Fibroblast of lung (primary cell): ENCODE measurements at regions not wholly inside any gene's neighbourhood (a gene's known extent, or its start where the extent isn't known, plus 50 kb on each side); places are given as distances from the start of the nearest gene placed in this dataset.

Source experiments
- EZH2 ChIP-seq: IDR thresholded peaks from 2 replicates; pipeline ENCODE4 v1.5.1; 2012; ENCODE audit warnings: low read length, control low read depth, mild to moderate bottlenecking; ENCODE audit errors: missing control alignments
- TF ChIP-seq, protein P1 (sequence below), 2 donors: IDR thresholded peaks in 1 of 2; conservative IDR thresholded peaks in 1 of 2; 1 replicate in 1 of 2; 2 replicates in 1 of 2; pipeline ENCODE4 v1.5.1; 2011 to 2012; ENCODE audit warnings: low read length in 2 of 2, control low read depth in 1 of 2, inconsistent platforms in 1 of 2, low read depth in 1 of 2, mild to moderate bottlenecking in 1 of 2

DNA sequence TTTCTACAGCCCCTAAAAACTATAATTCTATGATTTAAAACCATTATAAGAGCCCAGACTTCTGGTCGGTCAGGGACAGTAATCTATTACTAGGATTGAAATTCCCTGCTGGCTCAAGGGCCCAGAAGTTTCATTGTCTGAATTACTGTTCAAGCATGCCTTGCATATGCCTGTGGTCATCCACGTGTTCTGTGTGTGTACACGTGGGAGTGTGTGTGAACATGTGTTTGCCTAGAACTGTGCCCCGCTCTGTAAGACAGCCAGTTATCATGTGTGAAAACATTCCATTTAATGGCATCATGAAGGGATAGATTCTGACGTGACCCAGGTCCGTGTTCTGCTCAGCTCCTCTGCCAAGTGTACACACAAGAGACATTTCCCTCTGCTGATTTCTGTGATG is 189.3 kb upstream of the NECTIN1 start:
- TF ChIP-seq, protein P1, sequence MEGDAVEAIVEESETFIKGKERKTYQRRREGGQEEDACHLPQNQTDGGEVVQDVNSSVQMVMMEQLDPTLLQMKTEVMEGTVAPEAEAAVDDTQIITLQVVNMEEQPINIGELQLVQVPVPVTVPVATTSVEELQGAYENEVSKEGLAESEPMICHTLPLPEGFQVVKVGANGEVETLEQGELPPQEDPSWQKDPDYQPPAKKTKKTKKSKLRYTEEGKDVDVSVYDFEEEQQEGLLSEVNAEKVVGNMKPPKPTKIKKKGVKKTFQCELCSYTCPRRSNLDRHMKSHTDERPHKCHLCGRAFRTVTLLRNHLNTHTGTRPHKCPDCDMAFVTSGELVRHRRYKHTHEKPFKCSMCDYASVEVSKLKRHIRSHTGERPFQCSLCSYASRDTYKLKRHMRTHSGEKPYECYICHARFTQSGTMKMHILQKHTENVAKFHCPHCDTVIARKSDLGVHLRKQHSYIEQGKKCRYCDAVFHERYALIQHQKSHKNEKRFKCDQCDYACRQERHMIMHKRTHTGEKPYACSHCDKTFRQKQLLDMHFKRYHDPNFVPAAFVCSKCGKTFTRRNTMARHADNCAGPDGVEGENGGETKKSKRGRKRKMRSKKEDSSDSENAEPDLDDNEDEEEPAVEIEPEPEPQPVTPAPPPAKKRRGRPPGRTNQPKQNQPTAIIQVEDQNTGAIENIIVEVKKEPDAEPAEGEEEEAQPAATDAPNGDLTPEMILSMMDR (conservative IDR thresholded peaks at IDR 0.05 in 1 of 2, IDR thresholded peaks at IDR 0.05 in 1 of 2; ENCODE audit: low read depth in 1 of 2, low read length in 2 of 2) = no peak
- TF ChIP-seq EZH2 = no peak
